KBM-7 (cell line): ENCODE measurements at regions not wholly inside any gene's neighbourhood (a gene's known extent, or its start where the extent isn't known, plus 50 kb on each side); places are given as distances from the start of the nearest gene placed in this dataset.
"Not testable (repeated sequence)": the region's sequence is repeated elsewhere in the genome, so short reads cannot be mapped to it uniquely, and the experiment has no call there.

Source experiments
- DNase-seq: peaks from one replicate; pipeline ENCODE4 v3.0.0-alpha.2; 2015
- in situ Hi-C: fragments of 300-500 bp; cut with MboI; formaldehyde crosslinking; loops from 2 replicates; pipeline ENCODE4 v1.14.3; 2020; ENCODE audit warnings: low sequenced_read_pairs, low pct_unique_long_range_greater_than_20kb, mixed read lengths

DNA sequence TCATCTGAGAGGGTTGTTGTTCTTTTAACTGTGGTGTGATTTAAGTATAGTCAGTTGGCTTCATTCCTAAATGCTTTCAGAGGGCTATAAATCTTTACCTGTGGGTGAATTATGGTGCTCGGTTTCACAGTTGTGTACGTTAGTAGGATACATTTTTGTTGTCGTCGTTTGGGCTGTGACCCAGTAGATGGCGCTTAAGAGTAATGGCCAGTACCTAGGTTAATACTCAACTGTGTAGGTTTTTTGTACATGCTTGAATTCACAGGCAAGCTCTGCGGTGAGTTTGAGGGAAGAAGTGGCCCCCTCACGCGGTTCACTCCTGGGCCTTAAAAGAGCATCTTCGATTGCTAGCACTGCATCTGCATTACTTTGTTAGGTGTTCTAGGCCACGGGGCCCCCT is 571.7 kb upstream of the TGIF2LX start:
- in situ Hi-C loops = not testable (repeated sequence)
- peak; percentile 32 for DNase-seq

DNA sequence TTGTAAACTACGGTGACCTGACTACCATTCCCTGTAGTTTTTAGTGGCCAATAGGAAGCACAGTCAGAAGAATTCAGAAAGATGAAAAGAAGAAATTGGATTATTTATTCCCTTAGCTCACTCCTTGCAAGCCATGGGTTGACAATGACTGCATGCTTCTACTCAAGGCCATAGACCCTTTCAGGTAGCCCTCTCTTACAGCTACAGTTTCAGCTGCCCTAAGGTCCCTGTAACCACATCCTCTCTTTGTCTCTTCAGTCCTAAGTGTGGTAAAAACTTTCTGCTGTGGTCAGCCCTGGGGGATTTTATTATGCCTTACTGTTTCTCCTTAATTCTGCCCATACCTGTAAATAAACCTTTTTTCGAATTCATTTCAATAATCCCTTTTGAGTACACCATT is 551.8 kb upstream of the TGIF2LX start:
- DNase-seq, in situ Hi-C loops: not testable (repeated sequence)

DNA sequence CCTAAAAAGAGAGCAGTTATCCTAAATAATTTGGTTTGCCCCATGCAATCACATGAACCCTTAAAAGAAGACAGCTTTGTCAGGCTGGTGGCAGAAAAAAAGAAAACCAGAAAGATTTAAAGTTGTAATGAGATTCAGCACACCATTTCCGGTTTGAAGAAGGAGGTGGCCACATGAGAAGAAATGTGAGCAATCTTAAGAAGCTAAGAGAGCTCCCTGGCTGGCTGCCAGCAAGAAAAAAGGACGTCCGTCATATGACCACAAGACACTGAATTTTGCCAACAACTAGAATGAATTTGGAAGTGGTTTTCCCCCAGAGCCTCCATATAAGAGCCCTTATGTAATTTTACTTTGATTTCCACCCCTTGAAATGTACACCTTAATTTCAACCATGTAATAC is 528.7 kb upstream of the TGIF2LX start:
- peak; percentile 52 for DNase-seq
- in situ Hi-C loops = not testable (repeated sequence)

DNA sequence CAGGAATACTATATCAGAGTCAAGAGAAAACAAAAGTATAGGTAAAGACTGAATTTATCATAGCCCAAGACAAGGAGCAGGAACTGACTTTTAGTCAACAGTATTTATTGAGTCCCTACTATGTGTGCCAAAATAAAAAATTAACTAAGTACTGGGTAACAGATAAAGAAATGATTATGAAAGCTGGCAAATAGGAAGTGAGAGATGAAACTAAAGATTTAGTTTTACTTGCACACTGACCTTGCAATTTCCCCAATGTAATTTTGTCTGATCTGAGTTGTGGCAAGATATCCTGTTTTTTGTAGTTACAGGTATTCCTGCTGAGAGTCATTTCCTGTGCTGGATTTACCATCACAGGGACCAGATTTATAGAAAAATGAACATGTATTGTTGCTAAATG is 518.9 kb upstream of the TGIF2LX start:
- DNase-seq, in situ Hi-C loops: not testable (repeated sequence)

DNA sequence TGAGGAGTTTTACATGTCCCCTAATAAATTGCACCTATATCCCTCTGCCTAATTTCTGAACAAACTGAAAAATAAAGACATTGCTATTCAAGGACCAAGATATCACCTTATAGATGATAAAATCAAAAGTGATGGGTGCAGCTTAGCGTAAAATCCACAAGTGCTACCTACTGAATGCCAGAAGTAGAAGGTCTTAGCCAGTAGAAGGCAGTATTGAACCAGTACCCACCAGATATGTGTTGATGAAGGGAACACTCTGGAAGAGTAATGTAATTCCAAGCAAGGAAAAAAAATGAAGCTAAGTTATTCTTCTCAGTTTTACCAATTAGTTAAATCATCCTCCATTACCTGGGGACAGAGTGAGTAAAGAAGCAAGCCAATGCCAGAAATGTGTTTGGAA is 516.6 kb upstream of the TGIF2LX start:
- DNase-seq, in situ Hi-C loops: not testable (repeated sequence)

DNA sequence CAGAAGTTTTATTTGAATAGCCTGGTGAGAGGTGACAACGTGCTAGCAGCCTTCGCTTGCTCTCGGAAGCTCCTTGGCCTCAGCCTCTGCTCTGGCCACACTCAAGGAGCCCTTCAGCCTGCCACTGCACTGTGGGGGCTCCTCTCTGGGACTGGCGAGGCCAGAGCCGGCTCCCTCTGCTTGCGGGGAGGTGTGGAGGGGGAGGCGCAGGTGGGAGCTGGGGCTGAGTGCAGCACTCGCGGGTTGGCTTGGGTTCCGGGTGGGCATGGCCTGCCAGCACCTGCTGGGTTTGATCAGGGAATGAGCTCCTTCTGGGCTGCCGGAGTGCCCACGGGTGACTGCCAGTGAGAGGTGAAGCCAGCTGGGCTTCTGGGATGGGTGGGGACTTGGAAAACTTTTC is 504.8 kb upstream of the TGIF2LX start:
- DNase-seq, in situ Hi-C loops: not testable (repeated sequence)

DNA sequence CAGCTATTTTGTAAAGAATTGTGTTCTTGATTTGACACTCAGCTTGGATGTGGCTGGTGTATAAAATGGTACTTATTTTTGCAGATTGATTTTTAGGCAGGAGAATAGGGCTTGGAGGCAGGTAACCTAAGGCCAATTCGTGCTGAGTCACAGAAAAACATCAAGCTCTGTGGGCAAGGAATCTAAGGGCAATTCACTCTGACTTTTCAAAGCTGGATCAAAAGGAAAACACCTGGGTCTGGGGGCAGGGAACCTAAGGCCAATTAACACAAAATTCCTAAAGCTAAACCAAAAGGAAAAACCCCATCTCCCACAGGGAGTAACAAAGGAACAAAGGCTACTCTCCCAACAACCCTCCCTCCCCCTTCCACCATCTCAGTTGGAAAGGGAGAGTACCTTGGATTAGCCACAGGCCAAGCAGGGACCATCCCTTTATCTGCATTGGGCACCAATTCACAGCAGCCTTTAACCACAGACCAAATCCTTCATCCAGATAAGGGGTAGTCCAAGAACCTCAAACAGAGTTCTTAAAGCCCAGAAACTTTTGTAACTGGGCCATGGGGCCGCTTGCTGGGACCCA is 489.0 kb upstream of the TGIF2LX start:
- in situ Hi-C loops, DNase-seq: not testable (repeated sequence)
